ENCODE measurements at regions not wholly inside any gene's neighbourhood (a gene's known extent, or its start where the extent isn't known, plus 50 kb on each side); places are given as distances from the start of the nearest gene placed in this dataset.

DNA sequence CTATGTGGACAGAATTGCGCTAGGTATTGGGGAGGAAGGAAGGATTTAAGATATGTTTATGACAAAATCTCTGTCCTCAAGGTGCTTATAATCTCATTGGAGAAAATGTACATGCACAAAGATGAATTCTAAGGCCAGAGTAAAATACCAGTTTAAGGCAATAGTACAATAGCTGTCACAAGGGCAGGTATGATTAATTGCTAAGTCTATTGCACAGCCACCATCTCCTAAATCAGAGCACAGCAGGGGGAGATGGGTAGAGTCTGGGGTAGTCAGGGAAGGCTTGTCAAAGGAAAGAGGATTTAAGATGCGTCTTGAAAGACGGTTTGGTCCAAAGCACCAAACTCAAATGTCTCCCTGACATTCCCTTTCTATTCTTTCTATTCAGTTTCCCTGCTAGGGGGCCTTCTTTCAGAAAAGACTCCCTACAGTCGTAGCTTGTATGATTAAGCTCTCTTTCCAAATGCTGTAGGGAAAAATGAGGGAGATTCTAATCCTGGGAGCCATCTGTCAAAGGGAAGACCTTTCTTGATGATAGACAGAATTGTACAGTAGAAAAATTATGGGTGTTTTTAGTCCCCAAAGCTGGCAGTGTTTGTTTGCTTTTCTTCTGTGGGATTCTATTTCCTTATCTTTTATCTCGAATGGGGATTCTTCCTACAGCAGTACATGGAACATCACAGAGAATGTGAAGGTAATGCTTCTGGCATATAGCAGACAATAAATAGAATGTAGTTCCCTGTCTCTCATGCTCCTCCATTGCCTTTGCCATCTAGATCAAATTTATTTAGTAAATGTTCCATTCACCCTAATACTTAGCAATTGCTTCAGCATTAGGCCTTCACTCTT, 107.6 kb upstream of the NFIA start:
- Histone ChIP-seq H3K36me3 (ENCODE audit: low read length) (no peaks in the 10 kb centered on the region), H3K9ac (ENCODE audit: low read length) (no peak overlapping the region), H3K27ac (ENCODE audit: low read depth, low read length) (no peak overlapping the region), H3K9me2 (replicated peaks; ENCODE audit: insufficient read depth, low read length) (no peaks in the 10 kb centered on the region), H3K79me2 (ENCODE audit: insufficient read depth, low read length) (no peaks in the 10 kb centered on the region), H3K4me3 (ENCODE audit: insufficient read depth, low read length, poor library complexity, severe bottlenecking) (no peak overlapping the region), H3F3A (ENCODE audit: insufficient read depth) (no peaks in the 10 kb centered on the region), H3K9me3 (ENCODE audit: insufficient read depth, low read length) (no peaks in the 10 kb centered on the region), H3K27me3 (ENCODE audit: low read length) (no peaks in the 10 kb centered on the region), H3K4me2 (ENCODE audit: low read depth, low read length, poor library complexity, severe bottlenecking) (no peak overlapping the region), H2AFZ (ENCODE audit: low read depth, low read length, severe bottlenecking) (no peak overlapping the region), H4K20me1 (ENCODE audit: low read depth, low read length) (no peaks in the 10 kb centered on the region)
- TF ChIP-seq EZH2phosphoT487 (conservative IDR thresholded peaks at IDR 0.05; ENCODE audit: low read length), result no peak
- TF ChIP-seq CTCF (IDR thresholded peaks at IDR 0.05; ENCODE audit: insufficient read depth, low read length, poor library complexity, severe bottlenecking), result no peak

GRCh38 chr1:60973668-60974067, 108.7 kb upstream of the NFIA start:
- H2AFZ ChIP-seq (ENCODE audit: low read depth, low read length, severe bottlenecking), result no peak overlapping the region
- H3K79me2 ChIP-seq (ENCODE audit: insufficient read depth, low read length), result no peaks in the 10 kb centered on the region
- H3K27ac ChIP-seq (ENCODE audit: low read depth, low read length), result no peak overlapping the region
- H3K9me2 ChIP-seq (replicated peaks; ENCODE audit: insufficient read depth, low read length), result no peaks in the 10 kb centered on the region
- no peak overlapping the region for H3K4me2 ChIP-seq (ENCODE audit: low read depth, low read length, poor library complexity, severe bottlenecking)
- H3F3A ChIP-seq (ENCODE audit: insufficient read depth), result no peaks in the 10 kb centered on the region
- H3K9ac ChIP-seq (ENCODE audit: low read length), result no peak overlapping the region
- no peaks in the 10 kb centered on the region for H4K20me1 ChIP-seq (ENCODE audit: low read depth, low read length)
- TF ChIP-seq EZH2phosphoT487 (conservative IDR thresholded peaks at IDR 0.05; ENCODE audit: low read length) (no peak), CTCF (IDR thresholded peaks at IDR 0.05; ENCODE audit: insufficient read depth, low read length, poor library complexity, severe bottlenecking) (no peak)
- no peaks in the 10 kb centered on the region for H3K27me3 ChIP-seq (ENCODE audit: low read length)
- no peak overlapping the region for H3K4me3 ChIP-seq (ENCODE audit: insufficient read depth, low read length, poor library complexity, severe bottlenecking)
- H3K36me3 ChIP-seq (ENCODE audit: low read length), result no peaks in the 10 kb centered on the region
- no peaks in the 10 kb centered on the region for H3K9me3 ChIP-seq (ENCODE audit: insufficient read depth, low read length)

DNA sequence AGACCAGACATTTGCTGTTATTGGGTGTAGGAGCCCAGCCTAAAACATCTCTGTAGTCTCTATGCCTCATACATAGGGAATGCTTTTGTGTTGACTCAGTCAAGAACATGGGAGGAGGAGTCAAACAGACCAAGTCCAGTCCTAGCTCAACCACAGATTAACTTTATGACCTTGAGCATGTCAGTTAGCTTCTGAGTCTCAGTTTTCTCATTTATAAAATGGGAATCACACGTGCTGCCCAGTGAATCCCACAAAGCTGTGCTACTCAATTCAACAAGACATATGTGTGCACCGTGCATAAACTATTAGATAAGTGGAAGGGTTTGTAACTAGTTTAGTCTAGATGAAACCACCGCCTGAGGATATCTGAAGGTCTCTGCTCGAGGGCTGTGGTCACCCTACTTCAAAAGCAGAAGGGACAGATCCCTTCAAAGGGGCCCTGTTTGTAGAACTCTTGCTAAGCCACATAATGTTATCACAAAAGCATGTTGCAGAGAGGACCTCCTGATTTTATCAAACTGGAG, 109.5 kb upstream of the NFIA start:
- H3F3A ChIP-seq (ENCODE audit: insufficient read depth), result no peaks in the 10 kb centered on the region
- H3K9me3 ChIP-seq (ENCODE audit: insufficient read depth, low read length), result no peaks in the 10 kb centered on the region
- H3K9ac ChIP-seq (ENCODE audit: low read length), result no peak overlapping the region
- no peaks in the 10 kb centered on the region for H3K9me2 ChIP-seq (replicated peaks; ENCODE audit: insufficient read depth, low read length)
- no peaks in the 10 kb centered on the region for H4K20me1 ChIP-seq (ENCODE audit: low read depth, low read length)
- H3K27me3 ChIP-seq (ENCODE audit: low read length), result no peaks in the 10 kb centered on the region
- H3K79me2 ChIP-seq (ENCODE audit: insufficient read depth, low read length), result no peaks in the 10 kb centered on the region
- H3K4me3 ChIP-seq (ENCODE audit: insufficient read depth, low read length, poor library complexity, severe bottlenecking), result no peak overlapping the region
- no peak overlapping the region for H3K4me2 ChIP-seq (ENCODE audit: low read depth, low read length, poor library complexity, severe bottlenecking)
- no peak overlapping the region for H2AFZ ChIP-seq (ENCODE audit: low read depth, low read length, severe bottlenecking)
- no peaks in the 10 kb centered on the region for H3K36me3 ChIP-seq (ENCODE audit: low read length)
- TF ChIP-seq EZH2phosphoT487 (conservative IDR thresholded peaks at IDR 0.05; ENCODE audit: low read length), result no peak
- TF ChIP-seq CTCF (IDR thresholded peaks at IDR 0.05; ENCODE audit: insufficient read depth, low read length, poor library complexity, severe bottlenecking), result no peak
- H3K27ac ChIP-seq (ENCODE audit: low read depth, low read length), result no peak overlapping the region

Data from SU-DHL-6 (cell line).